ENCODE measurements at regions not wholly inside any gene's neighbourhood (a gene's known extent, or its start where the extent isn't known, plus 50 kb on each side); places are given as distances from the start of the nearest gene placed in this dataset.
"Not testable (repeated sequence)": the region's sequence is repeated elsewhere in the genome, so short reads cannot be mapped to it uniquely, and the experiment has no call there.

DNA sequence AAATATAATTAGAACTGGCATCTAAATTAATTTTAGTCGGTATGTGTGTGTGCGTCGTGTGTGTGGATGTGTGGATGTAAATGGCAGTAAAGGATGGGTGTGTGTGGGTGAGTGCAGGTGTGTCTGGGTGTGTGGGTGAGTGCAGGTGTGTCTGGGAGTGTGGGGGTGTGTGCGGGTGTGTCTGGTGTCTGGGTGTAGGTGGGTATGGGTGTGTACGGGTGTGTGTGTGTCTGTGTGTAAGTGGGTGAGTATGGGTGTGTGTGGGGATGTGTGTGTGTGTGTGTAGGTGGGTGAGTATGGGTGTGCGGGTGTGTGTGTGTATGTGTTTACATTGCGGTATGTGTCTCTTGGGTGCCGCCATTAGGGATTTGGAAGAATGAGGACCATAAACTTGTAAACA, 55.0 kb downstream of the OR11H1 start:
- H3K36me3 Mint-ChIP-seq; H3K4me1 Mint-ChIP-seq; H3K9me3 Mint-ChIP-seq; H3K9me3 ChIP-seq (ENCODE audit: control insufficient read depth in 1 of 2, low read length in 2 of 2); H3K4me3 Mint-ChIP-seq; H3K27me3 ChIP-seq (ENCODE audit: insufficient read depth, low read length); H3K27ac Mint-ChIP-seq; H3K4me3 ChIP-seq (ENCODE audit: low read length in 2 of 2); H3K27ac ChIP-seq (ENCODE audit: low read depth, low read length); POLR2A ChIA-PET (ENCODE audit: partially characterized antibody); CTCF ChIA-PET (ENCODE audit: partially characterized antibody); H3K36me3 ChIP-seq (ENCODE audit: insufficient read depth, low read length); DNase-seq; H3K27me3 Mint-ChIP-seq; H3K4me1 ChIP-seq (ENCODE audit: insufficient read depth, low read length); intact Hi-C loops (cut with micrococcal nuclease): not testable (repeated sequence)

DNA sequence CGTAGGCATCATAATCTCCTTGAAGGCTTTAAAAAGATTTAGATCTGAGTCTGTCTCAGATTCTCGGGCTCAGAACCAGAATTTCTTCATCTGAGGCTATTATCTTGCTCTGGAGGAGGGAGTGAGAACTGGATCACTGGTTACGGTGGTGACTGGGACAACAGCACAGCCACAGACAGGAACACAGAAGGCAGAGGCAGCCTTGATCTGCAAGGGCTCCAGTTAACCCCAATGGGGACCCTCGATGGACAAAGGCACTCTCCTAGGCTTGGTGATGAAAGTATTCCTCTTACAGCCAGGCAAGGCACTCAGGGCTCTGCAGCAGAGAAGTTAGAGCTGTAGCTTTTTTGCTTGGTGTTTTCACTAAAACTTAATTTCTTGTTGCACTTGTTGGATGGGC, 74.2 kb downstream of the OR11H1 start:
- H3K27me3 Mint-ChIP-seq; H3K27ac ChIP-seq (ENCODE audit: low read depth, low read length); intact Hi-C loops (cut with micrococcal nuclease): not testable (repeated sequence)

DNA sequence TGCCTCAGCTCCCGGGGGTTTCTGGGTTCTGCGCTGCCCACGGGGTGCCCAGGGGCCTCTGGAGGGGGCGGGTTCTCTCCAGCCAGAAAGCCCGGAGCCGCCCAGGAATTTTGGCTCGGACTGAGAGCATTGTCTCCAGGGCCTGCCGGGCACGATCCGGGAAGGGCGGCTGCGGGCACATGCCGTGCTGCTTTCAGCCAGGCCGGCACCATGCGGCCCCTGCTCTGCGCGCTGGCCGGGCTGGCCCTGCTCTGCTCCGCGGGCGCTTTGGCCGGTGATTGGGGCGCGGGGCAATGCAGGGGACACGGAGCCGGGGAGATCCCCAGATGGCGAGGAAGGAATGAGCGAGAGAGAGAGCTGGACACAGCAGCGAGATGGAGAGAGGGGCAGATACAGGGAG, 75.1 kb downstream of the OR11H1 start:
- intact Hi-C loops (cut with micrococcal nuclease); H3K27me3 Mint-ChIP-seq; H3K36me3 Mint-ChIP-seq; CTCF ChIA-PET (ENCODE audit: partially characterized antibody); H3K27me3 ChIP-seq (ENCODE audit: insufficient read depth, low read length); H3K4me3 ChIP-seq (ENCODE audit: low read length in 2 of 2); H3K4me1 Mint-ChIP-seq; H3K9me3 Mint-ChIP-seq; H3K4me1 ChIP-seq (ENCODE audit: insufficient read depth, low read length); H3K27ac ChIP-seq (ENCODE audit: low read depth, low read length); H3K4me3 Mint-ChIP-seq; H3K9me3 ChIP-seq (ENCODE audit: control insufficient read depth in 1 of 2, low read length in 2 of 2); H3K36me3 ChIP-seq (ENCODE audit: insufficient read depth, low read length); H3K27ac Mint-ChIP-seq; DNase-seq; POLR2A ChIA-PET (ENCODE audit: partially characterized antibody): not testable (repeated sequence)

More for the DNA sequence above, 74.2 kb downstream of the OR11H1 start:
- CTCF ChIA-PET (ENCODE audit: partially characterized antibody); POLR2A ChIA-PET (ENCODE audit: partially characterized antibody); H3K4me1 Mint-ChIP-seq; H3K27me3 ChIP-seq (ENCODE audit: insufficient read depth, low read length); H3K4me3 ChIP-seq (ENCODE audit: low read length in 2 of 2); H3K4me3 Mint-ChIP-seq; H3K36me3 Mint-ChIP-seq; DNase-seq; H3K27ac Mint-ChIP-seq; H3K9me3 ChIP-seq (ENCODE audit: control insufficient read depth in 1 of 2, low read length in 2 of 2); H3K36me3 ChIP-seq (ENCODE audit: insufficient read depth, low read length); H3K4me1 ChIP-seq (ENCODE audit: insufficient read depth, low read length); H3K9me3 Mint-ChIP-seq: not testable (repeated sequence)

DNA sequence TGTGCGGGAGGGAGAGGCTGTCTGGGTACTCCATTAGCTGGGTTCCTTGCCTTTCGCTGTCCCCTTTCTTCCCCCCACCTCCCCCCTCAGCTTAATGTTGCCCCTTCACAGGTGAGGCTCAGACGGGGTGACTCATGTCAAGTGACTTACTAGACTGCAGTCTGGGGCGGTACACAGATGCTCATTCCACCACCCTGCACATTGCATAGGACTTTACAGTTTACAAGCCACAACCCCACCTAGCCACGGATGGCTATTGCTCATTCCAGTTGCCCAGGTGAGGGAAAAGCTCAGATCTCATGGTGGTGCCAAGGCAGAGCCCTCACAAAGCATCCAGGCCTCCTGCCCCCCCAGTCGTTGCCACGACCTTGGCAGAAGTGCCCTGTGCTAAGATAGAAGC, 76.2 kb downstream of the OR11H1 start:
- DNase-seq; H3K4me1 ChIP-seq (ENCODE audit: insufficient read depth, low read length); H3K27me3 ChIP-seq (ENCODE audit: insufficient read depth, low read length); CTCF ChIA-PET (ENCODE audit: partially characterized antibody); H3K9me3 Mint-ChIP-seq; H3K4me3 ChIP-seq (ENCODE audit: low read length in 2 of 2); H3K27ac Mint-ChIP-seq; H3K36me3 ChIP-seq (ENCODE audit: insufficient read depth, low read length); POLR2A ChIA-PET (ENCODE audit: partially characterized antibody); intact Hi-C loops (cut with micrococcal nuclease); H3K9me3 ChIP-seq (ENCODE audit: control insufficient read depth in 1 of 2, low read length in 2 of 2); H3K4me1 Mint-ChIP-seq; H3K36me3 Mint-ChIP-seq; H3K4me3 Mint-ChIP-seq; H3K27me3 Mint-ChIP-seq; H3K27ac ChIP-seq (ENCODE audit: low read depth, low read length): not testable (repeated sequence)

DNA sequence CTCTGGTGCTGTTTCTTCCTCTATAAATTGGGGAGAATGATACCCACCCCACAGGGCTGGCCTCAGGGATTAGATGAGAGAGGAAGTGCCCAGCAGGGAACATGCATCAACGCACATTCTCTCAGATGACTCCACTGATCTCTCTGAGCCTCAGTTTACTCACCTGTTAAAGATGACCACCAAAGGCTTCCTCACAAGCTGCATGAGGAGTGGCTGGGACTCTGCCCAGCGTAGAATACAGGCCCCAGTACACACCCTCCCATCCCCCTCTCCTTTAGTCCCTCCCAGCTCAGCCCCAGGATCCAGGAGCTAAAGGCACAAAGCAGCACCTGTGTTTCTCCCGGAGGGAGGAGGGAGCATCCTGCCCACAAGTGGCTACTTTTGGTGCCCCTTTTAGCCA, 76.7 kb downstream of the OR11H1 start:
- POLR2A ChIA-PET (ENCODE audit: partially characterized antibody); H3K36me3 ChIP-seq (ENCODE audit: insufficient read depth, low read length); H3K4me1 Mint-ChIP-seq; H3K4me1 ChIP-seq (ENCODE audit: insufficient read depth, low read length); H3K27me3 Mint-ChIP-seq; intact Hi-C loops (cut with micrococcal nuclease); H3K27ac ChIP-seq (ENCODE audit: low read depth, low read length); H3K27ac Mint-ChIP-seq; H3K4me3 Mint-ChIP-seq; H3K4me3 ChIP-seq (ENCODE audit: low read length in 2 of 2); CTCF ChIA-PET (ENCODE audit: partially characterized antibody); H3K9me3 ChIP-seq (ENCODE audit: control insufficient read depth in 1 of 2, low read length in 2 of 2); DNase-seq; H3K9me3 Mint-ChIP-seq; H3K27me3 ChIP-seq (ENCODE audit: insufficient read depth, low read length); H3K36me3 Mint-ChIP-seq: not testable (repeated sequence)

DNA sequence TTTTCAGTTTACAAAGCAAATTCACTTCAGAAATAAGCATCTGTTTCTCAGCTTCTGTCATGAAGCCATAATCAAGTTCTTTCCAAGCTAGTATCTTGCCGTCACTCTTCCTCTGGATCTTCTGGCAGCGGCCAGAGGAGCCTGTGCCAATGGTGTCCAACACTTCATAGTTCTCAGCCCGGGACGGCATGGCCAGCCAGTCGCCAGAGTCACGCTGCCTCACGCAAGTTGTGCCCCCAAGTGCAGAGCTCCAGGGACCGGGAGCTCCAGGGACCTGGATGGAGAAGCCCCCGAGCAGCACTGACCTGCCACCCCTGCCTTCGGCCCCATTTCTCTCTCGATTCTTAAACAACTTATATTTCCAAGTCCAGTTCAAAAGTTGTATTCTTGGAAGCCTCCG, 76.9 kb upstream of the POTEH start:
- H3K27ac ChIP-seq (ENCODE audit: low read depth, low read length); H3K4me3 ChIP-seq (ENCODE audit: low read length in 2 of 2); H3K36me3 ChIP-seq (ENCODE audit: insufficient read depth, low read length); POLR2A ChIA-PET (ENCODE audit: partially characterized antibody); intact Hi-C loops (cut with micrococcal nuclease); H3K27me3 Mint-ChIP-seq; H3K27me3 ChIP-seq (ENCODE audit: insufficient read depth, low read length); H3K4me3 Mint-ChIP-seq; H3K9me3 Mint-ChIP-seq; H3K4me1 ChIP-seq (ENCODE audit: insufficient read depth, low read length); H3K27ac Mint-ChIP-seq; H3K36me3 Mint-ChIP-seq; CTCF ChIA-PET (ENCODE audit: partially characterized antibody); H3K4me1 Mint-ChIP-seq; H3K9me3 ChIP-seq (ENCODE audit: control insufficient read depth in 1 of 2, low read length in 2 of 2): not testable (repeated sequence)
- DNase-seq, result peak in 1 of 5 donors; percentile 16

DNA sequence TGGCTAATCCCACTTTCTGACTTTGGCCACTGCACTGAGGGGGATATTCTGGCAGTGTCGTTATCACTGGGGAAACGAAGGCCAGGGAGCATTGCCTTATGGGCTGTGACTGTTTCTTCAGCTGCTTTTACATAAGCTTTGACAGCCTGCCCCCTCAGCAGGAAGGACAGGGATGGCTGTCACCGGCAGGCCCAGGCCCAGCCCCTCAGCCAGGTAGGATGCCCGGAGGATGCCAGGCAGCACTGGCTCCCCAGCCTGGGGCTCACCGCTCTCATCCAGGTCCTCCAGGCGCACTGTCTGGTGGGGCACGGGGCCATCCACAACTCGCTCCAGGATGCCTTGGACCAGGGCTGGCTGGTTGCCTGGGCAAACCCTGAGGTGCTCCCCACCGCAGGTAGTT, 74.7 kb upstream of the POTEH start:
- DNase-seq; H3K4me1 ChIP-seq (ENCODE audit: insufficient read depth, low read length); H3K4me1 Mint-ChIP-seq; CTCF ChIA-PET (ENCODE audit: partially characterized antibody); POLR2A ChIA-PET (ENCODE audit: partially characterized antibody); H3K4me3 Mint-ChIP-seq; H3K27ac ChIP-seq (ENCODE audit: low read depth, low read length); H3K9me3 ChIP-seq (ENCODE audit: control insufficient read depth in 1 of 2, low read length in 2 of 2); H3K36me3 Mint-ChIP-seq; intact Hi-C loops (cut with micrococcal nuclease); H3K27ac Mint-ChIP-seq; H3K27me3 ChIP-seq (ENCODE audit: insufficient read depth, low read length); H3K4me3 ChIP-seq (ENCODE audit: low read length in 2 of 2); H3K9me3 Mint-ChIP-seq; H3K36me3 ChIP-seq (ENCODE audit: insufficient read depth, low read length); H3K27me3 Mint-ChIP-seq: not testable (repeated sequence)

DNA sequence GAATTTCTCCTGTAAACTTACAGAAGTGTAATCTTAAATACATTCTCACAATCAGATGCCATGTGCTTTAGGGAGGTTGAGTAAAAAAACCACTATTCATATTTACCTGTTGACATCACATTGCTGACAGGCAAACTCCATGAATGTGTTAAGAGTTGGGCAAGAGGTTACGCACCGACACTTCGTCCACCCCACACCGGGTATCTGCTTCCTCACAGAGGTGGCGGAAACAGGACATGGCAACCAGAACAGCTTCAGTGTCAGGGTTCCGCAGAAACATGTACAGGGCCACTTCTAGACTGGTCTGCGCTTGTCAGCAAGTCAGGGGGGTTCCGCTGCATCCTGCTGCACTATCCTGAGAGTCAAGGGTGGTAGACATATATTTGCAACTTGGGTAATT, 61.6 kb upstream of the POTEH start:
- H3K4me1 Mint-ChIP-seq; H3K4me3 ChIP-seq (ENCODE audit: low read length in 2 of 2); H3K4me1 ChIP-seq (ENCODE audit: insufficient read depth, low read length); CTCF ChIA-PET (ENCODE audit: partially characterized antibody); H3K9me3 ChIP-seq (ENCODE audit: control insufficient read depth in 1 of 2, low read length in 2 of 2); H3K27ac Mint-ChIP-seq; POLR2A ChIA-PET (ENCODE audit: partially characterized antibody); H3K27ac ChIP-seq (ENCODE audit: low read depth, low read length); H3K36me3 ChIP-seq (ENCODE audit: insufficient read depth, low read length); DNase-seq; H3K27me3 Mint-ChIP-seq; H3K9me3 Mint-ChIP-seq; H3K4me3 Mint-ChIP-seq; intact Hi-C loops (cut with micrococcal nuclease); H3K36me3 Mint-ChIP-seq; H3K27me3 ChIP-seq (ENCODE audit: insufficient read depth, low read length): not testable (repeated sequence)

Measured in CD4-positive, alpha-beta memory T cell (primary cell).